Body of pancreas (tissue), 4 donors: ENCODE measurements at regions not wholly inside any gene's neighbourhood (a gene's known extent, or its start where the extent isn't known, plus 50 kb on each side); places are given as distances from the start of the nearest gene placed in this dataset.

Experiments
- CTCF ChIP-seq, 7 experiments: fragments of 450-650 bp in 4 of 7; fragments of 200-600 bp in 3 of 7; sonication (generic) in 3 of 7; IDR thresholded peaks; one replicate each; pipeline ENCODE4 v1.5.1; 2016 to 2019; ENCODE audit warnings: antibody characterized with exemption in 7 of 7
- POLR2A ChIP-seq, 3 donors: fragments of 450-650 bp; IDR thresholded peaks; one replicate each; pipeline ENCODE4 v1.6.1; 2016; ENCODE audit warnings: antibody characterized with exemption in 3 of 3, mild to moderate bottlenecking in 2 of 3

DNA sequence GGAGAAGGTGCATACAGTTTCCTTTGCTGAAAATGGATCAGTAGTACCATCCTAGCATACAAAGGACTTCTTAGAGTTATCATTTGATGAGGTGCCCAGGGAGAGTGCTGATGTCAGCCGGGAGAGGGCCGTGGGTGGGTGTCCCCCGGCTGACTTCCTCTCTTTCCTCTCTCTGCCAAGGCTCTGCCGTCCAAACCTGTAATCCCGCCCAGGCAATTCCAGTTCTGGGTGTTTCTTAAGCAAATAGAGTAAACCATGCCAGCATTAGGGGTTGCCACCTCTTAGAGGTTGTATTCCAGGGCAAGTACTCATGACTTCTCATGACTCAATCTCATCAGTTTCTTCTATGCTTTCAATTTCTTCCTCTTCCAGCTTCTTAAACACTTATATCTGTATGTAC is 117.2 kb downstream of the GATA6 start:
- TF ChIP-seq CTCF (IDR thresholded peaks at IDR 0.05) (no peak), POLR2A (IDR thresholded peaks at IDR 0.05) (no peak)
